SK-N-SH (cell line): ENCODE measurements at regions not wholly inside any gene's neighbourhood (a gene's known extent, or its start where the extent isn't known, plus 50 kb on each side); places are given as distances from the start of the nearest gene placed in this dataset.
"Not testable (repeated sequence)": the region's sequence is repeated elsewhere in the genome, so short reads cannot be mapped to it uniquely, and the experiment has no call there.

Source experiments
- CTCF ChIA-PET: fragments of 300-600, 350-600 bp; formaldehyde crosslinking; extraction: SDS; loops from one replicate; lab custom pipeline; 2021; lab: Yijun Ruan, JAX
- POLR2A ChIA-PET: fragments of 350-600 bp; sonication (Branson Sonifier 250); formaldehyde crosslinking; extraction: SDS; loops from one replicate; lab custom pipeline; 2020; ENCODE audit warnings: antibody characterized with exemption, inconsistent platforms; lab: Yijun Ruan, JAX
- DNase-seq: peaks from one replicate; pipeline ENCODE4 v3.0.0; 2012
- H2AFZ ChIP-seq: fragments of 200-600 bp; sonication (generic); 2 replicates; pipeline ENCODE4 v1.8.1; 2016; ENCODE audit warnings: antibody characterized with exemption, mild to moderate bottlenecking, low read depth
- H3F3A ChIP-seq: fragments of 200-600 bp; sonication (generic); replicated peaks from 2 replicates; pipeline ENCODE3; 2016; ENCODE audit warnings: antibody characterized with exemption, mild to moderate bottlenecking; ENCODE audit not compliant: insufficient read depth
- H3K27ac ChIP-seq, 2 experiments: fragments of 200-500 bp in 1 of 2; fragments of 200-600 bp in 1 of 2; sonication (Bioruptor generic) in 1 of 2; sonication (generic), shearing (Covaris generic) in 1 of 2; 2 replicates each; pipeline versions ENCODE4 v1.5.1 to v1.6.1; 2014 to 2016; ENCODE audit warnings: low read depth in 2 of 2, inconsistent platforms in 1 of 2, low read length in 1 of 2, mild to moderate bottlenecking in 1 of 2, mixed read lengths in 1 of 2
- H3K27me3 ChIP-seq: fragments of 200-600 bp; sonication (generic), shearing (Covaris generic); 2 replicates; pipeline ENCODE4 v1.6.1; 2016; ENCODE audit warnings: mixed run types; ENCODE audit not compliant: insufficient read depth
- H3K36me3 ChIP-seq, 2 experiments: fragments of 200-500 bp in 1 of 2; fragments of 200-600 bp in 1 of 2; sonication (Bioruptor generic) in 1 of 2; sonication (generic) in 1 of 2; replicated peaks in 1 of 2; 2 replicates each; pipeline versions ENCODE3 to v1.5.1; 2014 to 2016; ENCODE audit warnings: low read length in 1 of 2, mild to moderate bottlenecking in 1 of 2; ENCODE audit not compliant: insufficient read depth in 2 of 2, control insufficient read depth in 1 of 2
- H3K4me1 ChIP-seq, 2 experiments: fragments of 200-500 bp in 1 of 2; fragments of 200-600 bp in 1 of 2; sonication (Bioruptor generic) in 1 of 2; sonication (generic), shearing (Covaris generic) in 1 of 2; 2 replicates each; pipeline versions ENCODE4 v1.5.1 to v1.6.1; 2014 to 2016; ENCODE audit warnings: low read depth in 1 of 2, low read length in 1 of 2, mixed run types in 1 of 2; ENCODE audit not compliant: insufficient read depth in 2 of 2, control insufficient read depth in 1 of 2
- H3K4me2 ChIP-seq: fragments of 200-600 bp; sonication (generic), shearing (Covaris generic); 2 replicates; pipeline ENCODE4 v1.6.1; 2017; ENCODE audit warnings: mixed run types
- H3K4me3 ChIP-seq, 2 experiments: fragments of 200-500 bp in 1 of 2; fragments of 200-600 bp in 1 of 2; sonication (Bioruptor generic) in 1 of 2; sonication (generic), shearing (Covaris generic) in 1 of 2; 2 replicates each; pipeline versions ENCODE4 v1.5.1 to v1.8.1; 2014 to 2016; ENCODE audit warnings: low read depth in 2 of 2, inconsistent platforms in 1 of 2, low read length in 1 of 2, mild to moderate bottlenecking in 1 of 2, mixed read lengths in 1 of 2, moderate library complexity in 1 of 2
- H3K79me2 ChIP-seq: fragments of 200-600 bp; sonication (generic); 2 replicates; pipeline ENCODE4 v1.8.1; 2017; ENCODE audit warnings: mild to moderate bottlenecking; ENCODE audit not compliant: insufficient read depth
- H3K9ac ChIP-seq: fragments of 200-600 bp; sonication (generic); 2 replicates; pipeline ENCODE4 v1.6.1; 2017; ENCODE audit warnings: mixed run types
- H3K9me2 ChIP-seq: fragments of 200-600 bp; sonication (generic); 2 replicates; pipeline ENCODE4 v1.6.1; 2017; ENCODE audit warnings: mixed run types
- H3K9me3 ChIP-seq: fragments of 200-600 bp; sonication (generic); 2 replicates; pipeline ENCODE4 v1.6.1; 2017; ENCODE audit warnings: mixed run types, mild to moderate bottlenecking, moderate library complexity
- H4K20me1 ChIP-seq: fragments of 200-600 bp; sonication (generic); 2 replicates; pipeline ENCODE4 v1.6.1; 2017; ENCODE audit warnings: mild to moderate bottlenecking, mixed run types; ENCODE audit not compliant: insufficient read depth
- CHD2 ChIP-seq: fragments of 150-350 bp; IDR thresholded peaks from 2 replicates; pipeline ENCODE4 v1.6.1; 2018; ENCODE audit warnings: low read length; ENCODE audit not compliant: partially characterized antibody
- CTCF ChIP-seq: fragments of 200-600 bp; sonication (generic); IDR thresholded peaks from 2 replicates; pipeline ENCODE4 v1.6.1; 2017; ENCODE audit warnings: antibody characterized with exemption, mild to moderate bottlenecking, moderate library complexity
- ELF1 ChIP-seq: IDR thresholded peaks from 2 replicates; pipeline ENCODE4 v1.4.0; 2012
- EP300 ChIP-seq, 2 experiments: IDR thresholded peaks; 2 replicates each; pipeline versions ENCODE4 v1.4.0 to v1.6.1; 2012; ENCODE audit warnings: borderline replicate concordance in 1 of 2, low read depth in 1 of 2, low read length in 1 of 2
- FOXM1 ChIP-seq: IDR thresholded peaks from 2 replicates; pipeline ENCODE4 v1.4.0; 2012; ENCODE audit warnings: low read depth, mild to moderate bottlenecking
- MEF2A ChIP-seq: IDR thresholded peaks from 2 replicates; pipeline ENCODE4 v1.4.0; 2012; ENCODE audit warnings: low read depth, borderline replicate concordance
- NFIC ChIP-seq: IDR thresholded peaks from 2 replicates; pipeline ENCODE4 v1.4.0; 2012; ENCODE audit warnings: borderline replicate concordance
- POLR2AphosphoS5 ChIP-seq: IDR thresholded peaks from 2 replicates; pipeline ENCODE4 v1.6.1; 2012; ENCODE audit warnings: low read depth, low read length
- RAD21 ChIP-seq: IDR thresholded peaks from 2 replicates; pipeline ENCODE4 v1.6.1; 2012; ENCODE audit warnings: mild to moderate bottlenecking, low read length
- RCOR1 ChIP-seq: fragments of 150-350 bp; IDR thresholded peaks from 2 replicates; pipeline ENCODE4 v1.6.1; 2017; ENCODE audit warnings: antibody characterized with exemption, low read length
- REST ChIP-seq: IDR thresholded peaks from 2 replicates; pipeline ENCODE4 v1.6.1; 2012; ENCODE audit warnings: mild to moderate bottlenecking, low read depth, low read length, moderate library complexity
- RXRA ChIP-seq: IDR thresholded peaks from 2 replicates; pipeline ENCODE4 v1.4.0; 2012; ENCODE audit warnings: low read depth, mild to moderate bottlenecking, borderline replicate concordance
- TAF1 ChIP-seq: IDR thresholded peaks from 2 replicates; pipeline ENCODE4 v1.6.1; 2012; ENCODE audit warnings: low read depth, mild to moderate bottlenecking, low read length, moderate library complexity, borderline replicate concordance
- TEAD4 ChIP-seq: IDR thresholded peaks from 2 replicates; pipeline ENCODE4 v1.4.0; 2012; ENCODE audit warnings: mild to moderate bottlenecking, borderline replicate concordance; ENCODE audit not compliant: insufficient read depth
- YY1 ChIP-seq: IDR thresholded peaks from 2 replicates; pipeline ENCODE4 v1.4.0; 2012; ENCODE audit warnings: low read depth, mild to moderate bottlenecking
- WGBS: methylation state at CpG from one replicate; pipeline ENCODE4 v1.1.6; 2017; ENCODE audit warnings: low lambda C conversion rate; 5-methylcytosine and 5-hydroxymethylcytosine counted together
- TF ChIP-seq, protein P1 (sequence below): IDR thresholded peaks from 2 replicates; pipeline ENCODE4 v1.4.0; 2012; ENCODE audit warnings: low read depth, borderline replicate concordance
- TF ChIP-seq, protein P2 (sequence below): fragments of 150-350 bp; IDR thresholded peaks from 2 replicates; pipeline ENCODE4 v1.6.1; 2017; ENCODE audit warnings: antibody characterized with exemption, low read length, low read depth, borderline replicate concordance
- TF ChIP-seq, protein P3 (sequence below): IDR thresholded peaks from 2 replicates; pipeline ENCODE4 v1.4.0; 2012; ENCODE audit warnings: low read depth, borderline replicate concordance

- TF ChIP-seq CHD2, result no peak
- TF ChIP-seq CTCF, result peak; percentile 43
- no peak for TF ChIP-seq YY1
- no peak for TF ChIP-seq MEF2A
- no peak for TF ChIP-seq RXRA
- TF ChIP-seq NFIC, result no peak
Observed at GRCh38 chr11:81237139-81237538, 1496.5 kb downstream of the FAM181B start (continued).

DNA sequence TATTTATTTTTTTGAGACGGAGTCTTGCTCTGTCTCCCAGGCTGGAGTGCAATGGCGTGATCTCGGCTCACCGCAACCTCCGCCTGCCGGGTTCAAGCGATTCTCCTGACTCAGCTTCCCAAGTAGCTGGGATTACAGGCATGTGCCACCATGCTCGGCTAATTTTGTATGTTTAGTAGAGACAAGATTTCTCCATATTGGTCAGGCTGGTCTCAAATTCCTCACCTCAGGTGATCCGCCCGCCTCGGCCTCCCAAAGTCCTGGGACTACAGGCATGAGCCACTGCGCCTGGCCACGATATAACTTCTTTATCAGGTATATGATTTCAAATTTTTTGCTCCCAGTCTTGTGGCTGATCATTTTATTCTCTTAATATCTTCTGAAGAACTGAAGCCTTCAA is 1506.3 kb downstream of the FAM181B start:
- H3K4me2 ChIP-seq, H2AFZ ChIP-seq, H3K36me3 ChIP-seq, H3F3A ChIP-seq, POLR2A ChIA-PET, H3K27ac ChIP-seq, H3K27me3 ChIP-seq, H3K4me3 ChIP-seq, H3K9me3 ChIP-seq, DNase-seq, CTCF ChIA-PET, H4K20me1 ChIP-seq, H3K79me2 ChIP-seq, H3K4me1 ChIP-seq, H3K9ac ChIP-seq, H3K9me2 ChIP-seq: not testable (repeated sequence)
- 72% methylated on average over 13 of the region's 13 CpGs for WGBS

DNA sequence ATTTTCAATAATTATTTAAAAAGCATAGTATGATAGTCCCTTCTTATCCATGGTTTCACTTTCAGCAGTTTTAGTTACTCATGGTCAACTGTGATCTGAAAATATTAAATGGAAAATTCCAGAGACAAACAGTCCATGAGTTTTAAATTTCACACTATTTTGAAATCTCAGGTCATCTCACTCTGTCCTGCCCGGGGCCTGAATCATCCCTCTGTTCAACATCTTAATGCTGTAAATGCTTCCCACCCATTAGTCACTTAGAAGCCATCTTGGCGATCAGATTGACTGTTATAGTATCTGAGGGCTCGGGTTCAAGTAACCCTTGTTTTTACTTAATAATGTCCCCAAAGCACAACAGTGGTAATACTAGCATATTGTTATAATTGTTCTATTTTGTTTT is 1509.3 kb downstream of the FAM181B start:
- H3K4me2 ChIP-seq, result no peak overlapping the region
- WGBS, result 27% methylated on average over 3 of the region's 3 CpGs
- TF ChIP-seq FOXM1 (no peak), YY1 (no peak), CHD2 (no peak), MEF2A (no peak), REST (no peak), TAF1 (no peak), RAD21 (no peak), ELF1 (no peak), TEAD4 (no peak), EP300 (IDR thresholded peaks at IDR 0.05; ENCODE audit: borderline replicate concordance in 1 of 2, low read depth in 1 of 2, low read length in 1 of 2) (no peak), RCOR1 (no peak), NFIC (no peak), POLR2AphosphoS5 (no peak)
- TF ChIP-seq, protein P1, sequence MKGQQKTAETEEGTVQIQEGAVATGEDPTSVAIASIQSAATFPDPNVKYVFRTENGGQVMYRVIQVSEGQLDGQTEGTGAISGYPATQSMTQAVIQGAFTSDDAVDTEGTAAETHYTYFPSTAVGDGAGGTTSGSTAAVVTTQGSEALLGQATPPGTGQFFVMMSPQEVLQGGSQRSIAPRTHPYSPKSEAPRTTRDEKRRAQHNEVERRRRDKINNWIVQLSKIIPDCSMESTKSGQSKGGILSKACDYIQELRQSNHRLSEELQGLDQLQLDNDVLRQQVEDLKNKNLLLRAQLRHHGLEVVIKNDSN, result no peak
- TF ChIP-seq, protein P2, sequence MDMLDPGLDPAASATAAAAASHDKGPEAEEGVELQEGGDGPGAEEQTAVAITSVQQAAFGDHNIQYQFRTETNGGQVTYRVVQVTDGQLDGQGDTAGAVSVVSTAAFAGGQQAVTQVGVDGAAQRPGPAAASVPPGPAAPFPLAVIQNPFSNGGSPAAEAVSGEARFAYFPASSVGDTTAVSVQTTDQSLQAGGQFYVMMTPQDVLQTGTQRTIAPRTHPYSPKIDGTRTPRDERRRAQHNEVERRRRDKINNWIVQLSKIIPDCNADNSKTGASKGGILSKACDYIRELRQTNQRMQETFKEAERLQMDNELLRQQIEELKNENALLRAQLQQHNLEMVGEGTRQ, result no peak
- TF ChIP-seq, protein P3, sequence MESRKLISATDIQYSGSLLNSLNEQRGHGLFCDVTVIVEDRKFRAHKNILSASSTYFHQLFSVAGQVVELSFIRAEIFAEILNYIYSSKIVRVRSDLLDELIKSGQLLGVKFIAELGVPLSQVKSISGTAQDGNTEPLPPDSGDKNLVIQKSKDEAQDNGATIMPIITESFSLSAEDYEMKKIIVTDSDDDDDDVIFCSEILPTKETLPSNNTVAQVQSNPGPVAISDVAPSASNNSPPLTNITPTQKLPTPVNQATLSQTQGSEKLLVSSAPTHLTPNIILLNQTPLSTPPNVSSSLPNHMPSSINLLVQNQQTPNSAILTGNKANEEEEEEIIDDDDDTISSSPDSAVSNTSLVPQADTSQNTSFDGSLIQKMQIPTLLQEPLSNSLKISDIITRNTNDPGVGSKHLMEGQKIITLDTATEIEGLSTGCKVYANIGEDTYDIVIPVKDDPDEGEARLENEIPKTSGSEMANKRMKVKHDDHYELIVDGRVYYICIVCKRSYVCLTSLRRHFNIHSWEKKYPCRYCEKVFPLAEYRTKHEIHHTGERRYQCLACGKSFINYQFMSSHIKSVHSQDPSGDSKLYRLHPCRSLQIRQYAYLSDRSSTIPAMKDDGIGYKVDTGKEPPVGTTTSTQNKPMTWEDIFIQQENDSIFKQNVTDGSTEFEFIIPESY, result no peak

More for the DNA sequence above, 1509.3 kb downstream of the FAM181B start:
- CTCF ChIA-PET, result no interaction called here
- H3K36me3 ChIP-seq, result no peaks in the 10 kb centered on the region
- H3K27me3 ChIP-seq, result no peaks in the 10 kb centered on the region
- no peak for DNase-seq
- H3K9me3 ChIP-seq, result no peaks in the 10 kb centered on the region
- no peaks in the 10 kb centered on the region for H4K20me1 ChIP-seq
- H3K9me2 ChIP-seq, result no peaks in the 10 kb centered on the region
- H3K9ac ChIP-seq, result no peak overlapping the region
- no peak overlapping the region for H2AFZ ChIP-seq
- no peaks in the 10 kb centered on the region for H3K79me2 ChIP-seq
- no peak overlapping the region for H3K4me3 ChIP-seq
- POLR2A ChIA-PET, result no interaction called here
- H3F3A ChIP-seq, result no peaks in the 10 kb centered on the region
- no peak overlapping the region for H3K27ac ChIP-seq
- H3K4me1 ChIP-seq, result no peaks in the 10 kb centered on the region
